ENCODE measurements at regions not wholly inside any gene's neighbourhood (a gene's known extent, or its start where the extent isn't known, plus 50 kb on each side); places are given as distances from the start of the nearest gene placed in this dataset.

DNA sequence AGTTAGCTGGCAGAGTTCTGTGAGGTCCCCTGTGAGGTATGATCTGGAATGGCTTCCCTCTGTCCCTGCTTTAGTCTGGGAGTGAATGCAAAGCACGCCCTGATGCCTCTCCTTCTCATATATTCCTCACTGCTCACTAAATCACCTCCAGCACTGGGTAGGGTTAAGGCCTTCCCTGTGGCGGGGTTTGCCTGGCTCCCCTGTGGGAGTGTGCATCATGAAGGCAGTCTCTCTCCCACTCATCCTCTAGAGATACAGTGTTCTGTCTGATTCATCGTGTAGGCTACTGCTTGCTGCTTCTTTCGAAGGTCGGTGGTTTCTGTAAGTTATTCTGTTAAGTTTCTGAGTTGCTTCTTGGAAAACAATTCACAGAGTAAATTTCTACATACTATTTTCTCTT lies 420.0 kb upstream of the EYS start:
- no peaks in the 10 kb centered on the region for H3K36me3 ChIP-seq (ENCODE audit: control insufficient read depth, insufficient read depth, low read length)
- H3K4me3 ChIP-seq (ENCODE audit: low read depth, low read length): no peak overlapping the region
- DNase-seq (ENCODE audit: low read depth): no peak
- ChIA-PET CTCF (no interaction called here), POLR2A (no interaction called here)
- no peaks in the 10 kb centered on the region for H3K27me3 ChIP-seq (ENCODE audit: control insufficient read depth, insufficient read depth, low read length)
- TF ChIP-seq, protein P1, sequence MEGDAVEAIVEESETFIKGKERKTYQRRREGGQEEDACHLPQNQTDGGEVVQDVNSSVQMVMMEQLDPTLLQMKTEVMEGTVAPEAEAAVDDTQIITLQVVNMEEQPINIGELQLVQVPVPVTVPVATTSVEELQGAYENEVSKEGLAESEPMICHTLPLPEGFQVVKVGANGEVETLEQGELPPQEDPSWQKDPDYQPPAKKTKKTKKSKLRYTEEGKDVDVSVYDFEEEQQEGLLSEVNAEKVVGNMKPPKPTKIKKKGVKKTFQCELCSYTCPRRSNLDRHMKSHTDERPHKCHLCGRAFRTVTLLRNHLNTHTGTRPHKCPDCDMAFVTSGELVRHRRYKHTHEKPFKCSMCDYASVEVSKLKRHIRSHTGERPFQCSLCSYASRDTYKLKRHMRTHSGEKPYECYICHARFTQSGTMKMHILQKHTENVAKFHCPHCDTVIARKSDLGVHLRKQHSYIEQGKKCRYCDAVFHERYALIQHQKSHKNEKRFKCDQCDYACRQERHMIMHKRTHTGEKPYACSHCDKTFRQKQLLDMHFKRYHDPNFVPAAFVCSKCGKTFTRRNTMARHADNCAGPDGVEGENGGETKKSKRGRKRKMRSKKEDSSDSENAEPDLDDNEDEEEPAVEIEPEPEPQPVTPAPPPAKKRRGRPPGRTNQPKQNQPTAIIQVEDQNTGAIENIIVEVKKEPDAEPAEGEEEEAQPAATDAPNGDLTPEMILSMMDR (IDR thresholded peaks at IDR 0.05; ENCODE audit: insufficient read depth, low read depth, low read length): no peak

DNA sequence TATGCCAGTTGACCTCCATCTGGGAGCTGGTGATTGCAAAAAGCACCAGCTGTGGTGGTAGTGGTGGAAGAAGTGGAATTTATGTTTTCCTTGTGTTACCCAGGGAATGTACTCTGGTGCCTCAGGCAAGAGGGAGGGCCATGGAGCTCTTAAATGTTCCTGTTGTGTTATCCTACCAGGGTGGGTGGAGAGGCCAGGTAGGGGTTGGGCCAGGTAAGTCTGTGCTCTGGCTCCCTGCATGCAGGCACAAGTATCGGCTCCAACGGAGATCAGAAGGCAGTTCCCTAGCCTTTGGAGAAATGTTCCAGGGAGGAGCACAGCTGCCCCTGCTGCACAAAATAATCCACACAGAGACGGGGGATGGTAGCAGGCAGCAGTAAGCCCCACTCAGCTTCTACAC lies 419.3 kb upstream of the EYS start:
- H3K36me3 ChIP-seq (ENCODE audit: control insufficient read depth, insufficient read depth, low read length): no peaks in the 10 kb centered on the region
- TF ChIP-seq, protein P1 (IDR thresholded peaks at IDR 0.05; ENCODE audit: insufficient read depth, low read depth, low read length): no peak
- DNase-seq (ENCODE audit: low read depth): no peak
- CTCF ChIA-PET: no interaction called here
- POLR2A ChIA-PET: no interaction called here
- H3K27me3 ChIP-seq (ENCODE audit: control insufficient read depth, insufficient read depth, low read length): no peaks in the 10 kb centered on the region
- no peak overlapping the region for H3K4me3 ChIP-seq (ENCODE audit: low read depth, low read length)

DNA sequence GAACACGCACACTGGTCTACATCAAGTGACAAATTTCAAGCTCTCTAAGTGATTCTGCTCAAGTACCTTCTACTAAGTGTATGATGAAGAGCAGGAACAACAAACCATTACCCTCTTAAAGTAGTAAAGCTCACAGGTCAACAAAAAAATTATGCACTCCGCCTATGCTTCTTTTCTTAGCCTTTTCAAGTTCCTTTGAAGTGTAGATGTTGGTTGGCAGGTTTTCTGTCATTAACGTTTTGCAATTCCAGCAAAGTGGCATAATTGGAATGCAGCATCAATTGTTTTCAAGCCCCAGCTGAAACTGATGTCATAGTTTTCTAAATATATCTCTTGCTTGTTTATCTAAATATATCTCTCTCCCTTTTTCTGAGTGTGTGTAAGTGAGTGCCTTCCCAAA lies 396.9 kb upstream of the EYS start:
- TF ChIP-seq, protein P1 (IDR thresholded peaks at IDR 0.05; ENCODE audit: insufficient read depth, low read depth, low read length): no peak
- CTCF ChIA-PET: no interaction called here
- Histone ChIP-seq H3K36me3 (ENCODE audit: control insufficient read depth, insufficient read depth, low read length) (no peaks in the 10 kb centered on the region), H3K27me3 (ENCODE audit: control insufficient read depth, insufficient read depth, low read length) (no peaks in the 10 kb centered on the region), H3K4me3 (ENCODE audit: low read depth, low read length) (no peak overlapping the region)
- no peak for DNase-seq (ENCODE audit: low read depth)
- POLR2A ChIA-PET: no interaction called here

DNA sequence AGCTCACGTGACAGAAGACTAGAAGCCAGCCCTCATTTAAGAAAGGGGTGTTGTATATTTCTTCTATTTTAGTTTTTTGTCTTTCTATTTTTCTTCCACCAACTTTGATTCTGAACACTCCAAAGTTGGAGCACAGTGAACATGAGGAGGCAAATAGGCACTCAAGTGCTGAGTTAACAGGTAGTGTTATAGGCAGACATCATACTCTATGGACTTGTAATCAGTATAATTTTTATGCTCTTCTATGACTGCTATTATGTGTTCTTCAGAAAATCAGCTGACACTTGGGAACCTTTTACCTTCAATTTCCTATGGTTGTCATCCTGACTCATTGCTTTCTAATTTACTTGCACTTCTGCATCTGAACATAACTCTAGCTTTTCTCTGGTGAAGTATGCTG lies 396.3 kb upstream of the EYS start:
- H3K4me3 ChIP-seq (ENCODE audit: low read depth, low read length): no peak overlapping the region
- DNase-seq (ENCODE audit: low read depth): no peak
- POLR2A ChIA-PET: no interaction called here
- TF ChIP-seq, protein P1 (IDR thresholded peaks at IDR 0.05; ENCODE audit: insufficient read depth, low read depth, low read length): no peak
- no peaks in the 10 kb centered on the region for H3K36me3 ChIP-seq (ENCODE audit: control insufficient read depth, insufficient read depth, low read length)
- H3K27me3 ChIP-seq (ENCODE audit: control insufficient read depth, insufficient read depth, low read length): no peaks in the 10 kb centered on the region
- CTCF ChIA-PET: no interaction called here

DNA sequence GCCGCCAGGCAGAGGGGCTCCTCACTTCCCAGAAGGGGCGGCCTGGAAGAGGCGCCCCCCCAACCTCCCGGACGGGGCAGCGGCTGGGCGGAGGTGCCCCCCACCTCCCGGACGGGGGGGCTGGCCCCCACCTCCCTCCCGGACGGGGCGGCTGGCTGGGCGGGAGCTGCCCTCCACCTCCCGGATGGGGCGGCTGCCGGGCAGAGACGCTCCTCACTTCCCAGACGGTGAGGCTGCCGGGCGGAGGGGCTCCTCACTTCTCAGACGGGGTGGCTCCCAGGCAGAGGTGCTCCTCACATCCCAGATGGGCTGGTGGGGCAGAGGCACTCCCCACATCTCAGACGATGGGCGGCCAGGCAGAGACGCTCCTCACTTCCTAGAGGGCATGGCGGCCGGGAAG lies 389.7 kb upstream of the EYS start:
- Histone ChIP-seq H3K4me3 (ENCODE audit: low read depth, low read length) (no peak overlapping the region), H3K27me3 (ENCODE audit: control insufficient read depth, insufficient read depth, low read length) (no peaks in the 10 kb centered on the region), H3K36me3 (ENCODE audit: control insufficient read depth, insufficient read depth, low read length) (no peaks in the 10 kb centered on the region)
- ChIA-PET POLR2A (no interaction called here), CTCF (no interaction called here)
- TF ChIP-seq, protein P1 (IDR thresholded peaks at IDR 0.05; ENCODE audit: insufficient read depth, low read depth, low read length): no peak
- no peak for DNase-seq (ENCODE audit: low read depth)
